HG03045 (cell line): ENCODE measurements at regions not wholly inside any gene's neighbourhood (a gene's known extent, or its start where the extent isn't known, plus 50 kb on each side); places are given as distances from the start of the nearest gene placed in this dataset.
"Not testable (repeated sequence)": the region's sequence is repeated elsewhere in the genome, so short reads cannot be mapped to it uniquely, and the experiment has no call there.

Experiments
- ATAC-seq: cut with Tn5 transposase; IDR thresholded peaks from one replicate; pipeline ENCODE4 v1.9.1; 2021; ENCODE audit warnings: mild to moderate bottlenecking, moderate library complexity; ENCODE audit not compliant: unreplicated experiment

DNA sequence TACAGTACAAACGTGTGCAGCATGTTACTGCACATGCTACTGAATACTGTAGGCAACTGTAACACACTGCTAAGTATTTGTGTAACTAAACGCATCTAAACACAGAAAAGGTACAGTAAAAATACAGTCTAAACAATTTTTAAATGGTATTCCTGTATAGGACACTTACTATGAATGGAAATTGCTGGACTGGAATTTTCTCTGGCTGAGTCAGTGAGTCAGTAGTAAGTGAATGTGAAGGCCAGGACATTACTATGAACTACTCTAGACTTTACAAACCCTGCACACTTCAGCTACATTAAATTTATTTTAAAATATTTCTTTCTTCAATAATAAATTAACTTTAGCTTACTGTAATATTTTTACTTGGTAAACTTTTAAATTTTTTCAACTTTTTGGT is 225.0 kb upstream of the TENT5A start:
- no peak for ATAC-seq

DNA sequence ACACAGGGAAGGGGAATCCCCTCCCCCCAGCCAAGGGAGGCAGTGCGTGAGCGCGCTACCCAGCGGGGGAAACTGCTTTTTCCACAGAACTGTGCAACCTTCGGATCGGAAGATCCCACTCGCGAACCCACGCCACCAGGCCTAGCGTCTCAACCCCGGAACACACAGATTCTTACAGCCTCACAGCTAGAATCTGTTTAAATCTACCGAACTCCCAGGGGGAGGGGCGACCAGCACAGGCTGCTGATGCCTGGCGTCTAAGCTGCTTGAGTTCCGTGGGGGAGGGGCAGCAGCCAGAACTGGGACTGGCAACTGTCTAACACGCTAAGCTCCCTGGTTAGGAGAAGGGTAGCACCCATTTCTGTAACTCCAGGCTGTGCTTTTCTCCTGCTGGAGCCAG is 217.3 kb upstream of the TENT5A start:
- ATAC-seq: no peak

DNA sequence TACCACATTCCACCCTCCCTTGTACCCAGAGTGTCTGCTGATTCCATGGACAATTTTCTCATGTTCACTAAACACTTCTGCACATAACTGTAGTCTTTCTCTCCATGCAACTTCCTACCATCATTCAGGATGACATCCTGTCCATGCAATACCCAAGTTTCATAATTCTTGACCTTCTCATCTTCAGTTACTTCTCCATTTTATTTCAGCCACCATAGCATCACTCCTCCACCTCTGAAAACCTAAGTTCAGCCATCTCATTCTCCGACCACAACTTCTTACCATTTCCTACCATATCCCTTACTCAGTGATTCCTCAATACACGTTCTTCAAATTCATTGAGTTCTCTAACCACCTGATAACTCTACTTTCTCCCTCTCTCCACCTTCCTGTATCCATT is 216.5 kb upstream of the TENT5A start:
- ATAC-seq: no peak

DNA sequence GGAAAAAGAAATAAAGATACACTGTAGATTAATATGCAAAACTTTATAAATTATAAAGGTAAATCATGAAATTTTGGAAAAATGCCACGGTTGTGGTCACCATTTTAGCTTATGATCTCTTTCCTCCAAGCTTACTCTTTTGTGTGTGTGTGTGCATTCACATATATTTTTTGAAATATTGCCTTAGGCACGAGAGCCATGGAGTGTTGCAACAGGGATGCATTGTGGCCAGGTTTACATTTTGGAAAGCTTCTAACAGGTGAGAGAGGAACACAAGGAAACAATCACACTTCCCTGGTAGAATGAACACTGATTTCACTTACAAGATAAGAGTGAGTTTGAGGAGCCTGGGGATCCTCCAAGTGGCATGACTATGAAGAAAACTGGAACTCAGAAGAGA is 214.5 kb upstream of the TENT5A start:
- no peak for ATAC-seq

DNA sequence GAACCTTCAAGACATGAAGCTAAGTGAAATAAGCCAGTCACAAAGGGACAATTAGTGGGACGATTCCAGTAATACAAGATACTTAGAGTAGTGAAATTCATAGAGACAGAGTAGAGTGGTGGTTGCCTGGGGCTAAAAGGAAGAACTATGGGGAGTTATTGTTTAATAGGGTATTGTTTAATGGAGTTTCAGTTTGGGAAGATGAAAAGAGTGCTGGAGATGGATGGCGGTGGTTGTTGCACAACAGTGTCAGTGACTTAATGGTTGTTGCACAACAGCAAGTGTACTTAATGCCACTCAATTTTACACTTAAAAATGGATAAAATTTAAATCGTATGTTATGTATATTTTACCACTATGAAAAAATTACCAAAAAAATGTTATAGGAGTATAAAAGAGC is 209.7 kb upstream of the TENT5A start:
- ATAC-seq: no peak

DNA sequence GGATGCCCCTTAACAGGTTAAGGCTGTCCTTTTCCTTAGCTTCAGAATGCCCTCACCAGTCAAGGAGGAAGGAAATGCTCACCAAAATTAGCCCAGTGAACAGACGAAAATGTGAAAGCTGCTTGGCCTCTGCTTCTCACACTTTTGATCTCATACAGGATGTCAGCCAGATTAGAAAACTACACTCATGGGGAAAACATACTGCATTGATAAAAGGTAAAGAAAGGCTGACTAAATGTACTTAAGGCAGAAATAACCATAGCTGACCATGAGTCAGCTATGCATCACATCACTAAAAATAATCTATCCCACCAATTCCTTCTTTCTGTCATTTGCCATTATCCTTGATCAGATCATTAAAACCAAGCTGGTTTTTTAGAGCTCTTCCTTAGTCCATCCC is 198.4 kb upstream of the TENT5A start:
- ATAC-seq: no peak

DNA sequence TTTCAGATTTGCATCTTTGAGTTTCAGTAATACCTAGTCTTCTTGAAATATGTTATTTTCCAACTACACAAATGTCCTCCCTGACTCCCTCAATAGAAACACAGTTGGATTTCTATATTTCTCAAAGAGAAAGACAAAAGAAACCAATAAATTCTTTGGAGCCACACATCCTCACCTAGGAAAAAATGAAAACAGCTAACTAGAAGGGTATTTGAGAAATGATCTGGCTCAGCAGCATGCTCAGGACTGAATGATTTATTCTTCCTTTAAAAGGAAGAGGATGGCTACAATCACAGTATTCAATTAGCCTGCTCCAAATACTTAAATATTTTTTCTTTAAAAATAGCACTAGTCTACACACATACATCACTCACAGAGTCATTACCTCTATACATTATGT is 196.4 kb upstream of the TENT5A start:
- no peak for ATAC-seq

DNA sequence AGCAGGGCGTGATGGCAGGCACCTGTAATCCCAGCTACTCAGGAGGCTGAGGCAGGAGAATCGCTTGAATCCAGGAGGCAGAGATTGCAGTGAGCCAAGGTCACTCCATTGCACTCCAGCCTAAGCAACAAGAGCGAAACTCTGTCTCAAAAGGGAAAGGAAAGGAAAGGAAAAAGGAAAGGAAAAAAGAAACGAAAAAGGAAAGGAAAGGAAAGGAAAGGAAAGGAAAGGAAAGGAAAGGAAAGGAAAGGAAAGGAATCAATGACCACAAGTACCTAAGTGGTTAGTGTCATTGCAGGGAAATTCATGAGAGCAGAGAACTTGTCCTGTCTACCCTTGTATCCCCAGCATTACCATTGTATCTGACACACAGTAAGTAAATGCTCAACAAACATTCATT is 195.7 kb upstream of the TENT5A start:
- ATAC-seq: not testable (repeated sequence)

DNA sequence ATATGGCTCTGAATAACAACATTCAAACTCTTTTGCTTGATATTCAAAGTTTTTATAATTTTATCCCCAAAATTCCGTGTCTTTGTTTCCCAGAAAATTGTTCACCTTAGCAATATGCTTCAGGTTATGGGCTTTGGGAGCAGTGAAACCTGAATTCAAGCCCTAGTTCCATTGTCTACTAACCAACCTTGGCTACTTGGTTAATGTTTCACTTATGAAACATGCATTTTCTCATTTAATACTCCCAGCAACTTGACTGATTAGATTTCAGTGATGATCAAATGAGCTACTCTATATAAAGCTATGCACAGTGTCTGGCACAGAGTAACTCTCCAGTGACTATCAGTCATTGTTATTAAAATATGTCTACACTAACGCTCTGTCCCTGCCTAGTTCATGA is 192.2 kb upstream of the TENT5A start:
- no peak for ATAC-seq

DNA sequence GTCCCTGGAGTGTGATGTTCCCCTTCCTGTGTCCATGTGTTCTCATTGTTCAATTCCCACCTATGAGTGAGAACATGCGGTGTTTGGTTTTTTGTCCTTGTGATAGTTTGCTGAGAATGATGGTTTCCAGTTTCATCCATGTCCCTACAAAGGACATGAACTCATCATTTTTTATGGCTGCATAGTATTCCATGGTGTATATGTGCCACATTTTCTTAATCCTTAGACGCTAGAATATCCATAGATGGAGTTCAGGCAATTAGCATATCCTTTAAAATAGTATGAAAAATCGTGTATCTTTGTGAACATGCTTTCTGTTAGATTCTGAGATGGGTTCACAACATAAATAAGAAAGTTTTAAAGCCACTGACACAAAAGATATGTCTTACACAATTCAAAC is 190.4 kb upstream of the TENT5A start:
- not testable (repeated sequence) for ATAC-seq

DNA sequence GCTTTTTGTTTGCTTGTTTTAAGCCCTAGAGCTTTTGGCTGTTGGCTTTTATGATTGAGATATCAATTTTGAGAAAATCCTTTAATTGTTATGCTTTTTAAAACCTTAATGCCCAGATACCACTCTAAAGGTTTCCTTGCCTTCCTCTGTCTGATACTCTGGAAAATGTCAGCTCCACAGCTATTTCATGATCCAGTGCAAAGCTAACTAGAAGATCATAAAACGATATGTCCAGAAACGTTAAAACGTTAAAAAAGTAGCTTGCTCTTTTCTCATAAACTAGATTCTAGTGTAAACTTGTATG is 189.5 kb upstream of the TENT5A start:
- ATAC-seq: no peak

DNA sequence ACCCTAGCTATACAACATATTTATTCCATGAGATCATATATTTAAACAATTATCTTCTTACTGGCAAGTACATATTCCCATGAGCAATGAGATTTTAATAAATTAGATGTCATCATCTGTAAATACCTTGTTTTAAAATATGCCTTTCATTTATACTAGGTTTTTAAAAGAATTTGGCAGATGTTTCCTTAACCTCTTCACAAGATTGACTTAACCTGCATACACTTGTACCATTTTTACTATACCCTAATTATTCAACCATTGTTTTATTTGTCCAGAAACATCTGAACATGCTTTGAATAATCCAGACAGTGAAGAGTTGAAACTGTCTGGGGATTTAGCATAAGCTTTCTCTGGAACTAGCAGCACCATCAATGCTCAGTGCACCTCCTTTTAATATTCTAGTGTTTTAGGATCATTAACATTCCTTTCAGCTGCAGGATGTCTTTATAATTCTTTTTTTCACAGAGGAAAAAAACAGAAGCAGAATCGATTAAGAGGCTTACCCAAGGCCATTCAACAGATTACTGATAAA is 188.0 kb upstream of the TENT5A start:
- ATAC-seq: no peak

DNA sequence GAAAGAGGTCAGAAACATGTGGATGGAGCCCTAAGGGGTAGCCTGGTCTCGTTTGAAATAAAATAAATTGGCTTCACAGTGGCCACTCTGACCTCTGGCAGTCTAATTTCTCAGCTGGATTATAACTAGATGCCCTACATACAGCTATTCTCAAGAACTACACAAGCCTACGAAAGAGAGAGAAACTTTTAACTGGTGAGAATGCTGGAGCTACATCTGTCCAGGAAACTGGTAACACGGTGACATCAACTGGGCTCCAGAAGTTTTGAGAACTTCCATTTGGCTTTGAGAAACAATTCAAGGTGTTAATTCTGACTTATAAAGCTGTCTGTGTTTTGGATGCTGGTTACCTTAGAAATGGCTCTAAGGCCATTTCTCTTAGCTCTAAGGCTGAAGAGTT is 187.3 kb upstream of the TENT5A start:
- ATAC-seq: no peak

DNA sequence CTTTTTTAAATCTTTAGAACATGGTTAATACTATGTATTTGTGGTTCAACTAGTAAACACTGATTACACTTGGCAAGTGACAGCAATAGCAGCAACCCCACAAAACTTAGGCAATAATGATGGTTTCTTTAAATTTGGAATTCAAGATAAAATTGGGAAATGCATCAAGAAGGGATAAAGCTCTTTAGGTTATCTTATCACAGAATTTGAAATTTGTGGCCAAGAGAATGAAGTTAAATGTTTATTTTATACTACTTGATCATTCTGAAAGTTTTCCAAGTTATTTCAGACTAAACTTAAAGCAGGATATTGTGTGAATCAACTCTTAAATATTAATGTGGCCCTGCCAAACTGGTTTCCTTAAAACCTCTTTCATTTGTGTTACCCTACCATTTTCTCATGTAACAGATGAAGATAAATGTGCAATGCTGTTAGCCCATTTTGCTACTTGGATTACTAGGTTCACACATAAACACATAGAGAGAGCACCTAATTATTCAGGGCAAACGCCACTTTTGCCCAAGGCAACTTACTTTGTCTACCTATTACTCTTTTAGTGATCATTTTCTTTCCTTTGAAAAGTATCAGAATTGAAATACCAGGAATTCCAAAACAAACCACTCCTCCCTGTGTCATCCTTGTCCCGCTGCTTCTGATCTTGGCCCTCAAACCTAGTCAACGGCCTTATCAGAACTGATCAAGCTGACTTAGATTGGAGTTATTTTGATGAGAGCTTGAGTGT is 186.7 kb upstream of the TENT5A start:
- ATAC-seq: no peak

DNA sequence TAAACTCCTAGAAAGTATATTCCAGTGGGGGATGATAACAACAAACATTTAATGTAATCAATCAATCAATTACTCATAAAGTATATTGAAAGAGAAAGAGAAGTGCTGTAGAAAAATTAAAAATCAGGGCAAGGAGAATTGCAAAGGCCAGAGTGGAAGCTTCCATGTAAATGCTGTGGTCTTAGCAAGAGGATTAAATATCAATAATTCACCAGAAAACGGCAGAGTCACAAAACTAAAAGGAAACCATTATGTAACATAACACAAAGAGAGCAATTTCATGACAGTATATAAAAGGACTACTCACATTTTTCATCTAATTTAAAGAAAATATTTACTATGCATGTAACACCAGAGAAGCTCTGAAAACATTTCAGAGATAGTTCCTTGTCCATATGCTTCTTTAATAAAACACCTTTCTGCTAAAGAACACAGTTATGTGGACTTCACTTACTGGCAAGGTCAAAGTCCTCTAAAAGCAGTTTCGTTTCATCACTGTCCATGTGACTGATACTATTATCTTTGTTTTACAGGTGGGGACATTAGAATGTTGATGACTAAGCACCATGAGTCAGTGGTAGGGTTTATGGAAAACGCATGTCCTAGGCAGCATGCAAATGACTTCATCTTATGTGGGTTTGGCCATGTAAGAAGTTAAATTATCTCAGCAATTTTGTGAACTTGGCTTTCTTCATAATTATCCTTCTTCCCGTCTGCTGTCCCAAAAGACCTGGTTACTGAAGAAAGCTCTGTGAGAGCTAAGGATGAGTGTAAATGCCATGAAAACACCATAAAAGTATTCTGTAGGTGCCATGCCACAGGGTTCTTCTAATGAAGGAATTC is 185.8 kb upstream of the TENT5A start:
- ATAC-seq: peak; percentile 76

DNA sequence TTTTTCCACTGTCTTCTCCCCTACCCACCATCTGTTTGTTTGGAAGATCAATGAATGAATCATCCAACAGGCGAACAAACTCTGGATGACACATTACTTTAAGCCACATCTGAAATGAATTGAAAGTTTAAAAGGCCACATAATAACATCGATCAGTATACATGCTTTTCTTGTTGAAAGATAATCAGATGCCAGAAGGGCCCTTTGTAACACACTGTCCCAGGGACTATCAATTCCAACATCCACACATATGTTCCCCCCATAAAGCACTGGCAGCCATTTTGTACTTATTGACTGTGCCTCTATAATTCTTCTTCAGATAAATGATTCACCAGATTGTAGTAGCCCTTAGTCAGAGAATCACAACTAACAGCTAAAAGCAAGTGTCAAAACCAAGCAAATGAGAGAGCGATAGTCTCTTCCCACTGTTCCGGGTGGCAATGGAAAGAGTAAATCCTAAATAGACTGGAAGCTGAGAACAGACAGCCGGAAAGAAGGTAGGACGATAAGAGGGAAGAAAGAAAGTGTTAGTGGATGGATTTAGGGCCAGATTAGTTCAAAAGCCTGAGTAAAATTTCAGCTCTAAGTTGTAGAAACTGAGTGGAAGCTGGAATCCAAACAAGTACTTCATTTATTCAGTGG is 184.9 kb upstream of the TENT5A start:
- no peak for ATAC-seq

DNA sequence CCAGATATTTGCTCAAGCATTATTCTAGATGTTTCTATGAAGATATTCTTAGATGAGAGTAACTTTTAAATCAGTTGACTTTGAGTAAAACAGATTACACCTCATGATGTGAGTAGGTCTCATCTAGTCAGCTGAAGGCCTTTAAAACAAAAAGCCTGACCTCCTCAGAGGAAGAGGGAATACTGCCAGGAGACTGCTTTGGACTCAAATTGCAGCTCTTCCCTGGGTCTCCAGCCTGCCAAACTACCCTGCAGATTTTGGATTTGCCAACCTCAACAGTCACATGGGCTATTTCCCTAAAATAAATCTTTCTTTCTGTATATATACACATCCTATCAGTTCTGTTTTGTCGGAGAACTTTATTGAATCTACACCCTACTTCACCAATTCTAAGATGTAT is 182.5 kb upstream of the TENT5A start:
- ATAC-seq: no peak

DNA sequence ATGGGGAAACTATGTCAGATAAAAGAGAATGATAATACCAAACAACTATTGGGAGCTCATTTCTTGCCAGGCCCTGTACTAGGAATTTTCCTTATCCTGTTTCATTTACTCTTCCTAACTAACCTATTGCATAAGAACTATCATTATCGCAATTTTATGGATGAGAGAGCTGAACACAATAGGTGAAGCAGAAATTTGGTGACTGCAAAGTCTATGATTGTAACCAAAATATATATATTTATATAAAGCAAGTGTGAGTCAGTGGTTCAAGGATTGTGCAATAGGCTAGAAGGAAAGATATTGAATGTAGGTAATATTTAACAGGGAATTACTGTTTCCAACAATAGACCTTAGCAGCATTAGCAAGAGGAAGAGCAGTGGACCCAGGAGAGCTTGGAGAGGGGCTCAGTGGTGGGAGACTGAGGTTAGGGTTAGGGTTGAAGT is 181.1 kb upstream of the TENT5A start:
- ATAC-seq: no peak

DNA sequence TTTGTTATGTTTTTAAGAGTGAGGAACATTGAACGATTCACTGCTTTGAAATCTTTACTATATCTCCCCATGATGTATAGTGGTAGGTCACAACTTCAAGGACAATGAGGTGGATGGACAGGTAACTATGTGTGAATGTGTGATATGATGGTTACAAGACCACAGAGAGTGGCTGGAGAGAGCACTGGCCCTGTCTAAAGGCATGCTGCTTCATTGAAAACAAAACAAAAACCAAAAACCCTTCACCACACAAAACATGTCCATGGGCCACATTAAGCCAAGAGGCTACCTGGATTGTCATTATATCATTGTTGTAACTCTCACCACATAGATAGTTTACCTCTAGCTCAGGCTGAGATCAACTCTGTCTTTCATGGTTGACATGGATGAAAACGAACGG is 180.6 kb upstream of the TENT5A start:
- ATAC-seq: no peak

DNA sequence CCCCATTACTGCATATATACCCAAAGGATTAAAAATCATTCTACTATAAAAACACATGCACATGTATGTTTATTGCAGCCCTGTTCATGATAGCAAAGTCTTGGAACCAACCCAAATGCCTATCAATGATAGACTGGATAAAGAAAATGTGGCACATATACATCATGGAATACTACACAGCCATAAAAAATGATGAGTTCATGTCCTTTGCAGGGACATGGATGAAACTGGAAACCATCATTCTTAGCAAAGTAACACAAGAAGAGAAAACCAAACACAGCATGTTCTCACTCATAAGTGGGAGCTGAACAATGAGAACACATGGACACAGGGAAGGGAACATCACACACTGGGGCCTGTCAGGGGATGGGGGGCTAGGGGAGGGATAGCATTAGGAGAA is 180.0 kb upstream of the TENT5A start:
- not testable (repeated sequence) for ATAC-seq

DNA sequence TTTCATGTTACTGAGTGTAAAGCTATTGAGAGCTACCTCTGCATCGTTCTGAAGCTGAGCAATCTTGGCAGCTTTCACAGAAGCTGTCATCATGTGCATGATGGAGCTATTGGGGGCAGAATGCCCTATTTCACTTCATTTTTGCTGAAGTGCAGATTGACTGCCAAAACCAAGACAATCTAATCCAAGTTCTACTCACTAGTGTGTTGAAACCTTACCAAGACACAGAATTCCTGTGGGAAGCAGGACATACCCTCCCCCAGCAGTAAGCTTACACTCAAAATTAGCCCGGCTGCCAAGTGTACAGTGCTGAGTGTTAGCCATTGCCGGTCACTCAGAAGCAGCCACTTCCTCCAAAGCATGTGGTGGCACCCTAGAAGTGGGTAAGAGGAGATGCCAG is 177.3 kb upstream of the TENT5A start:
- no peak for ATAC-seq

DNA sequence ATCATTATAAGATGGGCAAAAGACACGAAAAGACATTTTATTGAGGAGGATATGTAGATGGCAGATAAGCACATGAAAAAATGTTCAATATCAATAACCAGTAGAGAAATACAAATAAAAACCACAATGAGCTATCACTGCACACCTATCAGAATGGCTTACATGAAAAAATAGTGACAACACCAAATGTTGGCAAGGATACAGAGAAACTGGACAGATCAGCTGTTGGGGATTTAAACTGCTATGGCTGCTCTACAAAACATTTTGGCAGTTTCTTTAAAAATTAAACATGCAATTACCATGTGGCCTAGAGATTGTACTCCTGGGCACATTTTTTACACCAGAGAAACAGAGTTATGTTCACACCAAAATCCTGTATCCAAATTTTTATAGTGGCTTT is 172.7 kb upstream of the TENT5A start:
- no peak for ATAC-seq
